Hepatocyte (in vitro differentiated cells): ENCODE measurements at regions not wholly inside any gene's neighbourhood (a gene's known extent, or its start where the extent isn't known, plus 50 kb on each side); places are given as distances from the start of the nearest gene placed in this dataset.

Experiments
- EZH2 ChIP-seq: fragments of 200-600 bp; sonication (generic); IDR thresholded peaks from 2 replicates; pipeline ENCODE4 v1.6.1; 2016; ENCODE audit warnings: antibody characterized with exemption, mild to moderate bottlenecking, borderline replicate concordance
- EZH2phosphoT487 ChIP-seq: fragments of 200-600 bp; sonication (generic); IDR thresholded peaks from one replicate; pipeline ENCODE4 v1.6.1; 2018; ENCODE audit warnings: antibody characterized with exemption, mild to moderate bottlenecking, low read depth, moderate library complexity; ENCODE audit not compliant: unreplicated experiment, severe bottlenecking
- TF ChIP-seq, protein P1 (sequence below): fragments of 200-600 bp; sonication (generic); IDR thresholded peaks from 2 replicates; pipeline ENCODE4 v1.5.1; 2016; ENCODE audit warnings: antibody characterized with exemption, mild to moderate bottlenecking; ENCODE audit not compliant: poor library complexity

DNA sequence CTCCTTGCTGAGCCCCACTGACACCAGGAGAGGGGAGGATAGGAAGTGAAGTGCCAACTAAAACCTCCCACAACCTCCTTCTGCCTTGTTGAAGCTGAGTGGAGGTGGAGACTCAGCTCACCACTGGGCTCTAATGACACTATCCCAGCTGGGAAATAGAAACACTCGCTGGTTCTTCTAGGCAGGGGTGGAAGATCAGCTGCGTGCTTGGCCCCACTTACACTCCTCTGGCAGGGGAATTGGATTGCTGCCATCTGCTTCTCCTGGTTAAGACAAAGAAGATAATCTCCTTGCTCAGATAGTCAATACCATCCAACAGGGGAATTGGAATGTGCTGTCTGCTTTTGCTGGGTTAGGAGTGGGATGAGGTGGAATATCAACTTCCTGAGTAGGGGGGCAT, 392.5 kb downstream of the ZNF674 start:
- TF ChIP-seq, protein P1, sequence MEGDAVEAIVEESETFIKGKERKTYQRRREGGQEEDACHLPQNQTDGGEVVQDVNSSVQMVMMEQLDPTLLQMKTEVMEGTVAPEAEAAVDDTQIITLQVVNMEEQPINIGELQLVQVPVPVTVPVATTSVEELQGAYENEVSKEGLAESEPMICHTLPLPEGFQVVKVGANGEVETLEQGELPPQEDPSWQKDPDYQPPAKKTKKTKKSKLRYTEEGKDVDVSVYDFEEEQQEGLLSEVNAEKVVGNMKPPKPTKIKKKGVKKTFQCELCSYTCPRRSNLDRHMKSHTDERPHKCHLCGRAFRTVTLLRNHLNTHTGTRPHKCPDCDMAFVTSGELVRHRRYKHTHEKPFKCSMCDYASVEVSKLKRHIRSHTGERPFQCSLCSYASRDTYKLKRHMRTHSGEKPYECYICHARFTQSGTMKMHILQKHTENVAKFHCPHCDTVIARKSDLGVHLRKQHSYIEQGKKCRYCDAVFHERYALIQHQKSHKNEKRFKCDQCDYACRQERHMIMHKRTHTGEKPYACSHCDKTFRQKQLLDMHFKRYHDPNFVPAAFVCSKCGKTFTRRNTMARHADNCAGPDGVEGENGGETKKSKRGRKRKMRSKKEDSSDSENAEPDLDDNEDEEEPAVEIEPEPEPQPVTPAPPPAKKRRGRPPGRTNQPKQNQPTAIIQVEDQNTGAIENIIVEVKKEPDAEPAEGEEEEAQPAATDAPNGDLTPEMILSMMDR: no peak
- TF ChIP-seq EZH2 (no peak), EZH2phosphoT487 (no peak)
